Gastrocnemius medialis (tissue), 4 donors: ENCODE measurements at regions not wholly inside any gene's neighbourhood (a gene's known extent, or its start where the extent isn't known, plus 50 kb on each side); places are given as distances from the start of the nearest gene placed in this dataset.

Experiments used
- ATAC-seq, 2 donors: fragments of 150-250 bp; one replicate each; pipeline ENCODE4 v1.9.1; 2016
- DNase-seq, 2 donors: peaks; one replicate each; pipeline ENCODE4 v3.0.0-alpha.2; 2019
- H3K27ac ChIP-seq, 4 donors: fragments of 200-600 bp; sonication (generic); 1 replicate in 1 of 4; 2 replicates in 3 of 4; pipeline ENCODE4 v1.5.1; 2016 to 2018; ENCODE audit warnings: mild to moderate bottlenecking in 2 of 4, moderate library complexity in 1 of 4
- H3K27me3 ChIP-seq, 3 donors: fragments of 200-600 bp; sonication (generic) in 2 of 3; 1 replicate in 1 of 3; 2 replicates in 2 of 3; pipeline versions ENCODE4 v1.5.1 to v1.6.0; 2016 to 2019; ENCODE audit warnings: mild to moderate bottlenecking in 1 of 3, moderate library complexity in 1 of 3
- H3K36me3 ChIP-seq, 2 donors: fragments of 200-600 bp; sonication (generic) in 1 of 2; one replicate each; pipeline ENCODE4 v1.5.1; 2017 to 2018
- H3K4me1 ChIP-seq, 2 donors: fragments of 200-600 bp; sonication (generic) in 1 of 2; one replicate each; pipeline ENCODE4 v1.5.1; 2016 to 2017; ENCODE audit warnings: mild to moderate bottlenecking in 2 of 2
- H3K4me3 ChIP-seq, 4 donors: fragments of 200-600 bp; sonication (generic) in 3 of 4; 1 replicate in 1 of 4; 2 replicates in 3 of 4; pipeline ENCODE4 v1.5.1; 2016 to 2019; ENCODE audit warnings: mild to moderate bottlenecking in 2 of 4
- H3K9me3 ChIP-seq, 3 donors: fragments of 200-600 bp; sonication (generic) in 2 of 3; 1 replicate in 1 of 3; 2 replicates in 2 of 3; pipeline ENCODE4 v1.5.1; 2016 to 2019
- POLR2A ChIP-seq, 2 donors: fragments of 450-650 bp; IDR thresholded peaks; one replicate each; pipeline ENCODE4 v1.6.1; 2017; ENCODE audit warnings: antibody characterized with exemption in 2 of 2, mild to moderate bottlenecking in 2 of 2, moderate library complexity in 2 of 2
- in situ Hi-C, 4 donors: fragments of 200-750 bp; cut with MboI; loops; one replicate each; pipeline versions ENCODE4 v1.15.0 to v1.8.0; 2017; ENCODE audit warnings: low sequenced_read_pairs in 4 of 4
- intact Hi-C: fragments of 100-400 bp; cut with DNase I; formaldehyde crosslinking; loops from one replicate; pipeline ENCODE4 v1.15.1; 2023; ENCODE audit warnings: low total_unique reads
- TF ChIP-seq, protein P1 (sequence below), 5 experiments: fragments of 450-650 bp in 3 of 5; fragments of 200-600 bp in 2 of 5; sonication (generic) in 2 of 5; IDR thresholded peaks in 4 of 5; conservative IDR thresholded peaks in 1 of 5; 1 replicate in 4 of 5; 2 replicates in 1 of 5; pipeline ENCODE4 v1.5.1; 2016 to 2019; ENCODE audit warnings: antibody characterized with exemption in 5 of 5, mild to moderate bottlenecking in 3 of 5, moderate library complexity in 3 of 5

DNA sequence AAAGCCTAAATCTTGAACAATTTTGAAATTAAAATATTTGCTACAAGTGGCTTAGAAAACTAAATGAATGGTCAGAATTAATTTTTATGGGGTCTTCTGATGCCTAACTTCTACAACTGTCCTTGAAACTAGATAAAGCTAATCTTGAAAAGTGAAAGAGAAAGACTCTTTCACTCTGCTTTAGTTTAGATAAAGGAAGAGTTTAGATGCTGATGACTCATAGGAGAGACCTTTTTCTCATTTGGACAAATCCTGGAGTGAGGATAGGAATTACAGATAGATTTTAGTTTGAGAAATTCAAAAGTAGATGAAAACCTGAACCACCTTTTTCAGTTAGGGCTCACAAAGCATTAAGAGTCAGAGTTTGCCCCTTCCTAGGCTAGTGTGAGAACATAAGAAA, 342.3 kb upstream of the GRID2 start:
- no peak overlapping the region for H3K27ac ChIP-seq
- intact Hi-C loops (no loop called here), in situ Hi-C loops (no loop called here)
- ATAC-seq: no peak
- no peaks in the 10 kb centered on the region for H3K36me3 ChIP-seq
- H3K4me1 ChIP-seq: no peaks in the 10 kb centered on the region
- no peaks in the 10 kb centered on the region for H3K9me3 ChIP-seq
- H3K4me3 ChIP-seq: no peak overlapping the region
- TF ChIP-seq, protein P1, sequence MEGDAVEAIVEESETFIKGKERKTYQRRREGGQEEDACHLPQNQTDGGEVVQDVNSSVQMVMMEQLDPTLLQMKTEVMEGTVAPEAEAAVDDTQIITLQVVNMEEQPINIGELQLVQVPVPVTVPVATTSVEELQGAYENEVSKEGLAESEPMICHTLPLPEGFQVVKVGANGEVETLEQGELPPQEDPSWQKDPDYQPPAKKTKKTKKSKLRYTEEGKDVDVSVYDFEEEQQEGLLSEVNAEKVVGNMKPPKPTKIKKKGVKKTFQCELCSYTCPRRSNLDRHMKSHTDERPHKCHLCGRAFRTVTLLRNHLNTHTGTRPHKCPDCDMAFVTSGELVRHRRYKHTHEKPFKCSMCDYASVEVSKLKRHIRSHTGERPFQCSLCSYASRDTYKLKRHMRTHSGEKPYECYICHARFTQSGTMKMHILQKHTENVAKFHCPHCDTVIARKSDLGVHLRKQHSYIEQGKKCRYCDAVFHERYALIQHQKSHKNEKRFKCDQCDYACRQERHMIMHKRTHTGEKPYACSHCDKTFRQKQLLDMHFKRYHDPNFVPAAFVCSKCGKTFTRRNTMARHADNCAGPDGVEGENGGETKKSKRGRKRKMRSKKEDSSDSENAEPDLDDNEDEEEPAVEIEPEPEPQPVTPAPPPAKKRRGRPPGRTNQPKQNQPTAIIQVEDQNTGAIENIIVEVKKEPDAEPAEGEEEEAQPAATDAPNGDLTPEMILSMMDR (IDR thresholded peaks at IDR 0.05 in 4 of 5, conservative IDR thresholded peaks at IDR 0.05 in 1 of 5): no peak
- no peak for TF ChIP-seq POLR2A (IDR thresholded peaks at IDR 0.05)
- no peaks in the 10 kb centered on the region for H3K27me3 ChIP-seq
- DNase-seq: no peak

DNA sequence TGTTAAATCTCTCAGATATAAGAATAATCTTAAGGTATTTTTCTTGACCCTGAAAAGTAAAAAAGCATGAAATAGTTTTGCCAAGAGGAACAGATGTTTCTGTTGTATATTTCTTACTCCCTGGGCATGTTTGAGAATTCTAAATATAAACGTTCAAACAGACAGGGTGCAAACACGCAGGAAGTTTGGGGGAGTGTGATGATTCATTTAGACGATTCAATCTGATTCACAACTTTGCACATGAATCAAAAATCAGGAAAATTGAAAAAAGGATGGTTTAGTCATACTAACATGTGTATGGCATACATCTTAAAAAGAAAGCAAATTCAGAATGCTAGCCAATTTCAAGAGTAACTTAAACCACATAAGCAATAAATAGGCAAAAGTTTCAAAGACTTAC, 340.3 kb upstream of the GRID2 start:
- H3K4me1 ChIP-seq: no peaks in the 10 kb centered on the region
- DNase-seq (no peak), ATAC-seq (no peak)
- TF ChIP-seq, protein P1 (IDR thresholded peaks at IDR 0.05 in 4 of 5, conservative IDR thresholded peaks at IDR 0.05 in 1 of 5): no peak
- no peak for TF ChIP-seq POLR2A (IDR thresholded peaks at IDR 0.05)
- no peaks in the 10 kb centered on the region for H3K36me3 ChIP-seq
- intact Hi-C loops (no loop called here), in situ Hi-C loops (no loop called here)
- no peaks in the 10 kb centered on the region for H3K27me3 ChIP-seq
- H3K4me3 ChIP-seq: no peak overlapping the region
- H3K27ac ChIP-seq: no peak overlapping the region
- H3K9me3 ChIP-seq: no peaks in the 10 kb centered on the region

DNA sequence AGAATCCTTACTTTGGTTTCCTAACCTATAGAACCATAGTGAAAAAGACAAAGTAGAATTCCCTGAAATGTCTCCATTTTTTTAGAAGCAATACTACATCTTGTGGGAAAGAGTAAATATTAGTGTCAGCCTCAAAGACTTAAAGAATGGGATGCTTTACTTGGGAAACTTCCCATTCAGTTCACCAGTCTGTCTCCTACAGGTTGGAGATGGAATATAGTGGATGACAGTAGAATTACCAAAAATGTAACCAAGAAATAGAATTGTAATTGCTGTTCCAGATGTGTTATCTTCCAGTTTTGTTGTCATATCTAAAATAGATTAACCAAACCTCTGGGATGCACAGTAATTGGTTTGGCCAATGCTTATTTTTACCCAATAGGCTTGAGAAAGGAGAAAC, 338.6 kb upstream of the GRID2 start:
- DNase-seq (no peak), ATAC-seq (no peak)
- Histone ChIP-seq H3K27me3 (no peaks in the 10 kb centered on the region), H3K4me1 (no peaks in the 10 kb centered on the region), H3K27ac (no peak overlapping the region), H3K36me3 (no peaks in the 10 kb centered on the region), H3K9me3 (no peaks in the 10 kb centered on the region), H3K4me3 (no peak overlapping the region)
- in situ Hi-C loops (no loop called here), intact Hi-C loops (no loop called here)
- TF ChIP-seq, protein P1 (IDR thresholded peaks at IDR 0.05 in 4 of 5, conservative IDR thresholded peaks at IDR 0.05 in 1 of 5): no peak
- no peak for TF ChIP-seq POLR2A (IDR thresholded peaks at IDR 0.05)

DNA sequence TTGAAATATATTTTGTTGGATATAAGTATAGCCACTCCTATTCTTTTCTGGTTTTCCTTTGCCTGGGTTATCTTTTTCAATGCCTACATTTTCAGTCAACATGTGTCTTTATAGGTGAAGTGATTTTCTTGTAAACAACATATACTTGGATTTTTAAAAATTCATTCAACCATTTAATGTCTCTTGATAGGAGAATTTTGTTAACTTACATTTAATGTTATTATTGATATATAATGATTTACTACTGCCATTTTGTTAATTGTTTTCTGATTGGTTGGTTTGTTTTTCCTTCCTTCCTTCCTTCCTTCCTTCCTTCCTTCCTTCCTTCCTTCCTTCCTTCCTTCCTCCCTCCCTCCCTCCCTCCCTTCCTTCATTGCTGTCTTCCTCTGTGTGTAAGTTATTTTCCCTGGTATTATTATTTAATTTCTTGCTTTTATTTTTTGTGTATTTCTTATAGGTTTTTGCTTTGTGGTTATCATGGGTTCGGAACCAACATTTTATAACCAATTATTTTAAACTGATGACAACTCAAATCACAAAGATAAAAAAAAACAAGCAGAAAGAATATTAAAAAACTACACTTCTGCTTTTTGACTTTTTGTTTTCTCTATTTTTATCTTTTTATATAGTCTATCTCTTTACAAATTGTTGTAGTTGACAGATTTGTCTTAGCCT, 330.1 kb upstream of the GRID2 start:
- intact Hi-C loops: no loop called here
- in situ Hi-C loops: no loop called here

More for the DNA sequence above, 330.1 kb upstream of the GRID2 start:
- Histone ChIP-seq H3K9me3 (no peaks in the 10 kb centered on the region), H3K36me3 (no peaks in the 10 kb centered on the region), H3K27ac (no peak overlapping the region), H3K4me1 (no peaks in the 10 kb centered on the region), H3K27me3 (no peaks in the 10 kb centered on the region), H3K4me3 (no peak overlapping the region)
- no peak for ATAC-seq
- no peak for DNase-seq
- TF ChIP-seq POLR2A (IDR thresholded peaks at IDR 0.05): no peak
- TF ChIP-seq, protein P1 (IDR thresholded peaks at IDR 0.05 in 4 of 5, conservative IDR thresholded peaks at IDR 0.05 in 1 of 5): no peak
